Stimulated activated CD8-positive, alpha-beta memory T cell treated with anti-CD3 and anti-CD28 coated beads, Interleukin-12 subunit alpha, Interleukin-12 subunit beta, amount 100 ng/mL, for 4 hours (primary cell): ENCODE measurements at regions not wholly inside any gene's neighbourhood (a gene's known extent, or its start where the extent isn't known, plus 50 kb on each side); places are given as distances from the start of the nearest gene placed in this dataset.

ENCODE experiments used
- DNase-seq: peaks from one replicate; pipeline ENCODE4 v3.0.0-alpha.2; 2020; ENCODE audit warnings: low read depth

DNA sequence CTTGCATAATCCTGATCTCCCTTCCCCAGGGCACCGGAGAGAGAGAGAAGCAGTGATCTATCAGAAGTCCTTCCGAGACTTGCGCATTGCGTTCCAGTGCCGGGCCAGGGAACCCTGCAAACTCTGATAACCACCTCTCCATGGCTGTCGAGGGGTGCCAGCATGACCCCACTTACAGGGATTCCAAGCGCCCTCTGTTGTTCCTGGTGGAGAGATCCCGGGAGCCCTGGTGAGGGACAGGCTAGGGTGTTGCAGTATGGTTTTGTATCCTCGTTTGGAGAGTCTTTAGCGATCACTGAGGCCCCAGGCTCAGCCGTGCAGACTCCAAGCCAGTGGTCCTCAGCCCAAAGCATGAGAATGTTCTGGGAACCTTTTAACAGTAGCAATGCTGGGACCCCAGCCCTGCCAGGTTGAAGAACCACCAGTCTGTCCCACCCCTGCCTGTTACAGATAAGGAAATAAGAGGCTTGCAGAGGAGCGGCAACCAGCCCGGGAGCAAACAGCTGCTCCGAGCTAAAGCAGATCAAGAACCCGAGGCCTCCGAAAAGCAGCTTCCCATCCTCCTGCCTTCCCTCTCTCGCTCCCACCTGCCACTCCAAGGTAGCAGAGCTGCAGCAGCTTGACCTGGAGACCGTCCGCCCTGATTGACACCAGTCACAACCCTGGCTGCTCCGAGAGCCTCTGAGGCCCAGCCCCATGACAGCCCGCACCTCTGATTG lies 150.3 kb upstream of the RPL38 start:
- DNase-seq = no peak

DNA sequence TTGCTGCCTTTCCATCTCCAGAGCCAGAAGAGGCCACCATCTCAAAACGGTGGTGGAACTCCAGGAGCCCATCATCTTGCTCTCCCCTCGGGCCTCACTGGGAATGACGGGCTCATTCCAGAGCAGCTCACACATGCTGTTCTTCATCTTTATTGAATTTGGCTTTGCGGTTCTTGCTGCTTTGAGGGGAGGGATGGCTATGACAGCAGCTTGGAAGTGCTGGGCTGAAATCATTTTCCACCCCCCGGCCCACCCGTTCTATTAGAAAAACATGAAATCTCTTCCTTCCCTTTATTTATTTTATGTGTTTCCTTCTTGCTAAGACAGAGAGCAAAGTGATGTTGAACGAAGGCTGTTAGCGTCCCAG lies 149.8 kb upstream of the RPL38 start:
- no peak for DNase-seq

DNA sequence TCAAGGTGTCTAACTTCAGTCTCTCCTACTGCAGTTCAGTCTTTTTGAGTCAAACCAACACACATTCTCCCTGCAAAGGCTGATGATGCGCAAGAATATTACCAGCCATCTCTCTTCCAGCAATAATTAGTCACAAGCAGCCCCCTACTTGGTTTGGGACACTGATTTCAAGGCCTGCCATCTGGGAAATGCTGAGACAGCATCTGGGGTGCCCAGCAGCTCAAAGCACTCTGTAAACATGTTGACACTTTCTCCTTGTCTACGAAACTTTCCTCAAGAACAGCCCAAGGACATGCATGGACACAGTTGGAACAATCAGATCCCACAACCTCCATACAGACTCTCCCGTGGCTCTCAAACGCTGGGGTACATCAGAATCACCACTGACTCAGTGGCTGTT lies 149.2 kb upstream of the RPL38 start:
- DNase-seq = no peak

DNA sequence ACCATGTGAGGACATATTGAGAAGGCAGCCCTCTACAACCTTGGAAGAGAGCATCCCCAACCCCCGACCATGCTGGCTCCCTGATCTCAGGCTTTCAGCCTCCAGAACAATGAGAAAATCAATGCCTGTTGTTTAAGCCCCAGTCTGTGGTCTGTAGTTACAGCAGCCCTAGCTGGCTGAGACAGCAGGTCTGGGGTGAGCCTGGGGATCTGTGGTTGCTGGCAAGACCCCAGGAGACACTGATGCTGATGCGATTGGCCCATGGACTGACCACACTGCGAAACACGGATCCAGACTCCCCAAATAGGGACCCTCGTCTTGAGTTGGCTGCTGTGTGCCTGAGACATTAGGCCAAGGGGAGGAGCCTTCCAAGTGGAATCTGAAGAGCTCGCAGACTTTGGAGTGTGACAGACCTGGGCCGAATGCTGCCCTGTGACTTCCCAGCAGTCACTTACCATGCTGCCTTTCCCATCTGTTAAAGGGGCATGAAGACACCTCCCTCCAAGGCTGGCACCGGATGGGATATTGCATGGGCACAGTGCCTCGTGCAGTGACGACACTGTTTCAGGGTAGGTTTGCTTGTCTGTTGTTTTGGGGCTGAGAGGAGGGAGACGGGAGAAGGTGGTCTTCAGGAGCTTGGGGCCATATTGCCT lies 147.8 kb upstream of the RPL38 start:
- DNase-seq = no peak

DNA sequence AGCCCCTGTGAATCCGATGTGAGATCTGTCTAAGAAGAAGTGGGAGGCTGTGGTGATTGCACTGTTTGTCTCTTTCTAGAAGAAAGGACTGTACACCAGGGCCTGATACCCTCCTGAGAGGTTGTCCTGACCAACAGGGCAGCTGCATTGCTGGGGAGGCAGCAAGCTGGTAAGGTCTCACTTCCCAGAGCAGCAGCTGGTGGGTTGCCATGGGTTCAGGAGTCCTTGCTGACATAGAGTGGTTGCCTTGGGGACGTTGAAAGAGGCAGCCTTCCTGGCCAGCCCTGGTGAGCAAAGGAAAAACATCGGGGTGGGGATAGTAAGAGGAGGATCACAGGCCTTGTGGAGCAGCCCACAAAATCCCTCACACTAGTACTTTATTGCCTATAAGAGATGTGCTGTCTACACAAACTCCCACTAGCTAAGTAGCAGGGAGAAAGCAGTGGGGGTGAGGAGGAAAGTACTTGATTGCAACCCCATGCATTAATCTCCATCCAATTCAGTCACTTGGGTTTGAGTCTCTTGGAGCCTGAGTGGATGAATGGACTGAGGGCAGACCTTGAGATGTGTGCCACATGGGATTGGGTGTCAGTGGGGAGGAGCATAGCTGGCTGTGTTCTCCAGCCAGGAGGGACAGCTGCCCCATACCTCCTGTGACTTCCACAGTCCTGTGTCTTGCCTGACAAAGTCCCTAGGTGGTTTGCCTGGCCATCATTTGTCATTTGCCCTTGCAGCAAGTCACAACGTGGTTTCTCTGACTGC lies 143.8 kb upstream of the RPL38 start:
- no peak for DNase-seq

DNA sequence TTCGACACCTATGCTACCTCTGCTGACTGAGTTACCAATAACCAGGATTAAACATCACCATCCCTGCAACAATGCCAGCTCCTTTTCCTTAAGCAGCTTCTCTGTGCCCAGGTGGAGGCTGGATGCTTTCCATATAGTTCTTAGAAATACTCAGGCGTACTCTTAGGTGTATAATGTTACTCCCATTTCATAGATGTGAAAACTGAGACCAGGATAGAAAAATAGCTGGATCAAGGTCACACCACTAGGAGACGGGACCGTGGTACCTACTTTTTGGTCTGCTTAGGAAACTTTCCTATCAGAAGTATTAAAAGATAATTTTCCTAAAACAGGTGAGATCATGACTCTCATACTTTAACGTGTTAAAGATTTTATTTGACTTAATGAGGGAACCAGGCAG lies 141.7 kb upstream of the RPL38 start:
- DNase-seq = no peak

DNA sequence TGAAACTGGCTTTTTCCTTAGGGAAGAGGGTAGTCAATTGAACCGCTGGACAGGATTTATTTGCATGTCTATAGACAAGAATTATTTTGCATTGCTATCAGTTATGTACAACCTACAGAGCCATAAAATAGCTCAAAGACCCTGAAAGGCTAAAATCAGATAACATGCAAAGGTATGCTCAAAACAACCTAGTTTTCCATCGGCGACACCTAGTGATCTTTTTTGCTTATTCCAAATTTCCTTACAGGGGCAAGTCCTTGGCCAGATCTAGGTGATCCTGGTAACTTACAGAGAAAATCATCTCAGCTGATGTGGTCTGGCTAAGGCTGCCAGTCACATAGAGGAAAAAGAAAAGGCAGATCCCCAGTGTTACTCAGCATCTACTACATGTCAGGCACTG lies 141.2 kb upstream of the RPL38 start:
- no peak for DNase-seq

DNA sequence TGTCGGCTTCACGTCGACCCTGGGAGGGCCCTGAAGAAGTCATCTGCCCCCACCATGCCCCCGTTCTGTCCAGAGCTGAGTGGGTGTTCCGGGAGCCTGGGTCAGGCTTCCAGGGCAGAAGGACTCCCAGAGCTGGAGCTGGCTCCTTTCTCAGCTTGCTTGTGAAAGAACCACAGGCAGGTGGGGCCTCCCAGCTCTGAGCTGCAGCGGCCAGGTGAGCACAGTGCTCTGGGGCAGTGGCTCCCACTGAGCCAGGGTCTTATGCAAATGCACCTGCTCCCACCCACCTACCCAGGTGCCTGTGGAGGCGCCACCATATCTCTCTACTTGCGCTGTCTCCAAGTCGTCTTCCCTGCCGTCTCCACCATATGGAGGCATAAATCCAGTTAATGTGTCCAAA lies 140.0 kb upstream of the RPL38 start:
- DNase-seq = no peak

DNA sequence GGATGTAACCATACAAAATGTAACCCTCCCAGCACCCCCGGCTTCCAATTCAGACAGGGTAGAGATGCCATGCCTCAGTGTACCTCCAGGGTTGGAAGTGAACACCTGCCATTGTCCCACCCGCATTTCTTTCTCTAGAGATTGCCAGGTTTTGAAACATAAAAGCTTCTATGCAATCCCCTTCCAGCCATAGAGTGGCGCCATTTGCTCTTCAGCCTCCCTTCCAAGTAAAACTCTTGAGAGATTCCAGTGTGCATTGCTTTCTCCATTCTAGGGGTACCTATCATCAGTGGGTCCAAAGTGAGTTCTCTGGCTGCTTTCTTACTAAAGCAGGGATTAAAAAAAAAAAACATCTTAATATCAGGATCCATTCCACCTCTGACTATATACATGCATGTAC lies 133.1 kb upstream of the RPL38 start:
- DNase-seq = no peak

DNA sequence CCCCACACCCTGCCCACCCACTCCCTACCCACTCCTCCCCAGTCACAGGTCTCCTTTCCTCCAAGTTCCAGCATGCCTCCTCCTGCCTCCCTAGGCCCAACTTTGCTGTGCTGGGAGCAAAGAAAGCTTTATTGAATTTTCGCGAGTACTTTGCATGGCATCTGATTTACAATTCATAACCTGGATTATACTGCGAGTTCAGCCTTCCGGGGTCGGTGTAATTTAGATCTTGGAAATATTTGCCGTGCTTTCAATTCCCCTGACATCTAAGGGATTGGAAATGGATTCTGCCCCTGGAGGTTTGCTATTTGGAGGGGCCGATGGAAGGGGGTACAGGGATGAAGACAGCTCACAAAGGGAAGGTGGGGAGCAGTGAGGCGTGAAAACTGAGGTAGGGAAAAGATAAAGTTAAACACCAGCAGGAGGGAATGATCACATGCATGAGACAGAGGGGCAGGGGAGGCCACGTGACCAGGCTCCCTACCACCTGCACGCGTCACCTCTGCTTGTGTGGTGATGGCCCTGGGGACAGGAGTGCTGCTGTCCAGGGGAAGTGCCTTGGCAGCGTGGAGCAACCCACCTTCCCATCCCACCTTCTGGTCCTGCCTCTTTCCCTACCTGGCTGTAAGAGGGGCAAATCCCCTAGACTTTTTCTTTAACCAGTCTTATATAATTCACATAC lies 132.3 kb upstream of the RPL38 start:
- no peak for DNase-seq

DNA sequence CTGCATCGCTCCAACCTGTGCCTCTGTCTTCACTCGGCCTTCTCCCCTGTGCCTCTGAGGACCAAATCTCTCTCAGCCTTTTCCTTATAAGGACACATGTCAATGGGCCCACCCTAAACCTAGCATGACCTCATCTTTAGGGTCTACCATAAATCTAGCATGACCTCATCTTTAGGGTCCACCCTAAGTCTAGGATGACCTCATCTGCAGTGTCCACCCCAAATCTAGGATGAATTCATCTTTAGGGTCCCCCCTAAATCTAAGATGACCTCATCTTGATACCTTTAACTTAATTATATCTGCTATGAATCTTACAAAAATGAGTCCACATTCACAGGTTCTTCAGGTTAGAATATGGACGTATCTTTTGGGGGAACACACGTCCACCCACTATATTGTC lies 131.1 kb upstream of the RPL38 start:
- no peak for DNase-seq

DNA sequence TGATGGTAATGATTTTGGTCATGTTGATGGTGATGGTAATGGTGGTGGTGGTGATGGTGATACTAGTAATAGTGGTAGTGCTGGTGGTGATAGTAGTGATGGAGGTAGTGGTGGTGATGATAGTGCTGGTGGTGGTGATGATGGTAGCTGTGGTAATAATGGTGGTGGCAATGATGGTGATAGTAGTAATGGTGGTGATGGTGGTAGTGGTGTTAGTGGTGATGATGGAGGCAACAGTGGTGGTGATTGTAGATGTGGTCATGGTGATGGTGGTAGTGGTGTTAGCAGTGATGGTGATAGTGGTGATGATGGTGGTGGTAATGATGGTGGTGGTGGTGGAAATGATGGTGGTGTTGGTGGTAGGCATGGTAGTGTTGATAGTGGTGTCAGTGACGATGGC lies 127.0 kb upstream of the RPL38 start:
- no peak for DNase-seq

DNA sequence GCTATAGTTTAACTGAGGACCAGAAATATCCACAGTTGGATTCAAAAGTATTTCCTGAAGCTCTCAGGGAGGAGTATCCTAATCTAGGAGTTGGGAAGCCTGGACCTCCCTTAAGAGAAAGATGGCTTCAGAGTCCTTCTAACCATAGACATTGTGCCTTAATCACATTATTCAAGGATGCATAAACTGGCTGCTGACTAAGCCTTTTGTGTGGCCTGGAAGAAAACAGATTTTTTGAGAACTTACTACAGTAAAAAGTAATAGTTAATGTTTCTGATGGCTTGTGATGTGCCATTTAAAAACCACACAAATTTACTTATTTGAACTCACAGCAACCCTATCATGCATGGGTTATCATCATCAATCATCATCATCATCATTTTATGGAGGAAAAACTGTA lies 126.2 kb upstream of the RPL38 start:
- no peak for DNase-seq

DNA sequence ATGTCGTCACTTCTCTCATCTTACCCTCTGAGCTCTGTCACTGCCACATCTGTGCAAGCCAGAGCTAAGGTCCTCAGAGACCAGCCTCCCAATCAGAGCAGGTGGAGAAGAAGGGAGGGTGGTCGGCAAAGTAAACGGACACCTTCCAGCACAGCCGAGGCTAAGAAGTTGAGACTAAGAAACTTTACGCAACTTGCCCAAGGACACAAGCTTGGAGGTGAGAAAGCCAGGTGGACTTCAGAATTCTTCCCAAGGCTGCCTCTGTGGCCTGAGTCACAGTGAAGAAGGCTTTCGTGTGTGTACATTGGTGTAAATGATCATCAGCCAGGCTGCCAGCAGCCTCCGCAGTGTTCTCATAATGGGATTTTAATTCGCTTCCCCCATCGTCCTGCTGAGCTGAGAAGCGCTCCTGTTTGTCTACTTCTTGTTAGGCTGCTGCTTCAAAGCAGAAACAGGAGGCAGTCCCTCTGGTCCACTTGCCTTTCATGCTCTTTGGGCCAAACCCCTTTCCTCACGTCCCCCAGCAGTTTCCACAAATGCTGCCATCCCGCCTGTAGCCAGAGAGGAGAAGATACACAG lies 125.0 kb upstream of the RPL38 start:
- DNase-seq = no peak

DNA sequence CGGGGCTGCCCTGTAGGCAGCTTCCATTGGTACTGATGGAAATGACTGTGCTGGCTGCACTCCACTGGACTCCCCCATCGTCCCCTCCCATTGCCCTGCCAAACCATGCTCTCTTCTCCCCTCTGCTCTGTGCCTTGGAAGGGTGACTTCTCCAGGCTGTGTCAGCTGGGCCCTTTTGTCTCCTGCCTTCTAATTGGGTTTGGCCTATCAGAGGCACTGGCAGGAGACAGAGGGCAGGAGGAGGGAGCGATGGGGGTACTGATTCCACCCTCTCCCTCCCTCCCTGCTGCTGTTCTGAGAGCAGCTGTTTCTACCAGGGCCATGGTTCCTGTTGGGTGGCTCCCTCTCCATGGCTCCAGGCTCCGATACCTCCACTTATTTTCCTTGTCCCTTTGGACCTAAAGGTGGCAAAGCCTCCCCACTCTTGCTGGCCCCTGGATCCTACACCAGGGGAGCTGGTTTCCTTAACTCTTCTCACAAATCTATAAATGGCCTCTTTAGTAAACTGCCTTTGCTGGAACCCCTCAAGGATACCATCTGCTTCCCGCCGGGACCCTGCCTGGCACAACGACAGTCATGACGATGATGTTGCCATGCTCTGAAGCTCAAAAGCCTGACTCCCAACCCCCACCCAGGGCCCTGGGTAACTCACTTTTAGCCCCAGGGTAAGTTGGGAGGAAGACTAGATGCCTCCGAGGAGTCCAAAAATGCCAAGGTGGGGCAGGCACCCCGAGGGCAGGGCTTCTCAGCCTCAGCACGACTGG lies 123.8 kb upstream of the RPL38 start:
- no peak for DNase-seq

DNA sequence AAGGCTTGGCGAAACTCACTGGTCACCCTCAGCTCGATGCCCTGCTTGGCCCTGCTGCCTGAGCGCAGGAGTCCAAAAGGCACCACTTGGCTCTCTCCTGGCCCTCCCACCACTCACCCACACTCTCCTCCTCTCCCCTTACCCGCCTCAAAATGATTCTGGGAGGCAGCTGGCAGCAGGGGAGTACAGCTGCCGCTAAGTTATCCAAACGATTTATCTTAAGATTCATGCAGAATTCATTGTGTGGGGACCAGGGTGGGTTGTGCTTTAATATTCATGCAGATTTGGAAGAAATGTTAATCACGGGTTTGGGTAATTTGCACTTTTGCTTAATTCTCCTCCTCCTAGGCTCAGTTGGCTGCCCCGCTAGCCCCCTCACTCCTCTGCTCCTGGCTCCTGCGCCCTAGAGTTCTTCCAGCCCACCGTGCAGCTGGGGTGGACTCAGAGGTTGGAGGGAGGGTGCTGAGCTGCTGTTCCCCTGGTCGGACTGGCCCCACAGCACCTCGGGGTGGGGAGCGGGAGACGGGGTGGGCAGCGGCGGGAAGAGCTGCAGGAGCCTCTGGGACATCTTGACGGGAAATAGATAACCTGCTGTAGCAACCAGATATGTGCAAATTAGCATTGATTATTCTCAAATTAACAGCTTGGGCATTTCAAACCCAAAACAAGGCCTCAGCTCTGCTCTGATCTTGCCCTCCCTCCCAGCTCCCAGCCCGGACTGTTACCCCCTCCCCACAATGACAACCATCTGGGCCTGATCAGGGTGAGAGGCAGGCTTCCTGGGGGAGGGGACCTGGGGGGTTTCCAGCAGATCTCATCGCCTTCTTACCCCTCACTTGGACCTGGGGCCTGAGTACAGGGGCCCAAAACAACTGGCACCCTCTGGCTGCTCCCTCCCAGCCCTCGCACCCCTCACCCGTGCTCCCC lies 122.6 kb upstream of the RPL38 start:
- no peak for DNase-seq

DNA sequence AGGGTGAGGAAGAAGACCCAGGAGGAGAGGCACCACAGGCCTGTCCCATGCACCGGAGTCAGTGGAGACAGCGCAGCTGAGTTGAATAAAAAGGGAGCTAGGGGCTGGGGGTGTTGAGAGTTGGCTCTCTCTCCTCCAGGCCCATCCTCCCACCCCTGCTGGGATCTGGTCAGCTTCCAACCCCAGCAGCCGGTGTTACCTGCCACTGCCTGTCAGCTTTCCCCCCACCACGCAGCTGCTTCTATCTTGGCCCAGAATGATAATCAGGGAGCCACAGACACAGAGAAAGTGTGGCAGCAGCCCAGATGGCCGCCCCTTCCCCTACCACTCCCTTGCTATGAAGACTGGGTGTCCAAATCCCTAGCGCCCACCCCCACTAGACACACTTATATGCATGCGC lies 120.6 kb upstream of the RPL38 start:
- DNase-seq = no peak

DNA sequence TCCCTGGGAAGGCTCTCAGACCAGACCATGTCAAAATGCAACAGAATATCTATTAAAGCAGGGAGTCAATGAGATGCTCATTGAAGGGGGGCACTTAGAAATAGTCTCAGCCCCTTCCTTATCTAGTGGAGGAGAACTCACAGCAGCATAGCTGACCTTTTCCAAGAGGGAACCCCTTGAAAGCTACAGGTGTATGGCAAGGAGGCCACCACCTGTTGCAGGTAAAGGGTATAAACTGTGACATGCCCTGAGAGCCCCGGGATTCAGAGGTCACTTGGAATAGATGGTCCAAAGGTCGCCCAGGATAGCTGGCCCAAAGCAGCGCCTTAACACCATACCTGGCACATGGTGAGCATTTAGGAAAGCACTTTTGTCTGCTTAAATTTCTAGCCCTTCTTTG lies 120.2 kb upstream of the RPL38 start:
- DNase-seq = no peak

DNA sequence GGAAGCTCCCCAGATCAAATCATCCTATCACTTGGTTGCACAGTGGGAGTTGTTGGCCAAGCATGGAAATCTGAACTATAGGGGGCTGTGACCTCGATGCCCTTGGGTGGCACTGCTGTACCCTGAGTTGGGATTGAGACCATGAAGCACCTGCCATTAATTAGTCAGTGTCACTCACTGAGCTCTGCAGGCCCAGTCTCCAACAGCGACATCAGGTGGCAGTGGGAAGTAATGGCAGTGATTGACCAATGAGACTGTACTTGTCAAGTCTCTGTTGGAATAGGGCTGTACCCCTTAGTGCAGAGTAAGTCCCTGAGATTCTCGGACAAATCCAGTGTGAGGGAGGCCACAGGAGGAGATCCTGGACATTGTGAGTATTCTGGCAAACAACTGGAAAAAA lies 118.0 kb upstream of the RPL38 start:
- DNase-seq = no peak

DNA sequence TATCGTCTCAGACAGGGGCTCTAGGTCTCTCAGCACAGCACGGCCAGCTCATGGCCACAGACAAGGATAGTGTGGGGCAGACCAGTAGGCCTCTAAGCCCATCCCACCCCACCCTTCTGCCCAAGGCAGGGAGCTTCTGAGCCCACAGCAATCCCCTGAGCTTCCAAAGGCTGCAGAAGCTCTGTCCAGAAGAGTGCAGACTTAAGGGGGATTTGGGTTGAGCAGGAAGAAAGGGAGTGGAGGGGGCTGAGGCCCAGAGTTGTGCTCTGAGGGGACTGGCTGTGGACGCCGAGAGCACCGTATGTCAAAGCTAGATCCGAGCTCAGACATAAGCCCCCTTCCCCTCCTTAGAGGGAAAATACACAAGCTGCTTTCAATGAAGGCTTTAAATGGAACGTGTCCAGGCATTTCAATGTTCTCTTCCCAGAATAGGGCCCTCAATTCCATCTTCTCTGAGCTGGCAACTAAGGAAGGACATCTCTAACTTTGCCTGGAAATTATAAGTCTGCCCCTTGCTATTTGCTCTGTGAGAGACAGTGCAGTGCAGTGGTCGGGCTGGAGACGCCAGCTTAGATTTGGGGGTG lies 116.4 kb upstream of the RPL38 start:
- DNase-seq = no peak
